Activated naive CD8-positive, alpha-beta T cell (primary cell): ENCODE measurements at regions not wholly inside any gene's neighbourhood (a gene's known extent, or its start where the extent isn't known, plus 50 kb on each side); places are given as distances from the start of the nearest gene placed in this dataset.
"Not testable (repeated sequence)": the region's sequence is repeated elsewhere in the genome, so short reads cannot be mapped to it uniquely, and the experiment has no call there.

Source experiments
- H3K27ac Mint-ChIP-seq: one replicate; pipeline ENCODE4 v1.8.0; 2021; ENCODE audit warnings: mixed read lengths
- H3K27me3 Mint-ChIP-seq: one replicate; pipeline ENCODE4 v1.8.0; 2021; ENCODE audit warnings: mixed read lengths
- H3K36me3 Mint-ChIP-seq: one replicate; pipeline ENCODE4 v1.8.0; 2021; ENCODE audit warnings: mixed read lengths
- H3K4me1 Mint-ChIP-seq: one replicate; pipeline ENCODE4 v1.8.0; 2021; ENCODE audit warnings: low read depth, mixed read lengths
- H3K4me3 Mint-ChIP-seq: one replicate; pipeline ENCODE4 v1.8.0; 2021; ENCODE audit warnings: mild to moderate bottlenecking, mixed read lengths
- H3K9me3 Mint-ChIP-seq: one replicate; pipeline ENCODE4 v1.8.0; 2021; ENCODE audit warnings: low read depth, mixed read lengths

DNA sequence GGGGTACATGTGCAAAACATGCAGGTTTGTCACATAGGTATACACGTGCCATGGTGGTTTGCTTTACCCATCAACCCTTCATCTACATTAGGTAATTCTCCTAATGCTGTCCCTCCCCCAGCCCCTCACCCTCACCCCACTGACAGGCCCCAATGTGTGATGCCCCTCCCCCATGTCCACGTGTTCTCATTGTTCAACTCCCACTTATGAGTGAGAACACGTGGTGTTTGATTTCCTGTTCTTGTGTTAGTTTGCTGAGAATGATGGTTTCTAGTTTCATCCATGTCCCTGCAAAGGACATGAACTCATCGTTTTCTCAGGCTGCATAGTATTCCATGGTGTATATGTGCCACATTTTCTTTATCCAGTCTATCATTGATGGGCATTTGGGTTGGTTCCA is 232.9 kb upstream of the RASGRP1 start:
- not testable (repeated sequence) for H3K4me1 Mint-ChIP-seq, H3K4me3 Mint-ChIP-seq, H3K27ac Mint-ChIP-seq, H3K9me3 Mint-ChIP-seq, H3K36me3 Mint-ChIP-seq
- H3K27me3 Mint-ChIP-seq, result peaks cover 23% of the 10 kb centered on the region

DNA sequence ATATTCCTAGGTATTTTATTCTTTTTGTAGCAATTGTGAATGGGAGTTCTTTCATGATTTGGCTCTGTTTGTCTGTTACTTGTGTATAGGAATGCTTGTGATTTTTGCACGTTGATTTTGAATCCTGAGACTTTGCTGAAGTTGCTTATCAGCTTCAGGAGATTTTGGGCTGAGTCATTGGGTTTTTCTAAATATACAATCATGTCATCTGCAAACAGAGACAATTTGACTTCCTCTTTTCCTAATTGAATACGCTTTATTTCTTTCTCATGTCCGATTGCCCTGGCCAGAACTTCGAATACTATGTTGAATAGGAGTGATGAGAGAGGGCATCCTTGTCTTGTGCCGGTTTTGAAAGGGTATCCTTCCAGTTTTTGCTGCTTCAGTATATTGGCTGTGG is 234.6 kb upstream of the RASGRP1 start:
- not testable (repeated sequence) for H3K9me3 Mint-ChIP-seq, H3K36me3 Mint-ChIP-seq, H3K4me3 Mint-ChIP-seq, H3K27ac Mint-ChIP-seq, H3K4me1 Mint-ChIP-seq
- H3K27me3 Mint-ChIP-seq, result peaks cover 23% of the 10 kb centered on the region

DNA sequence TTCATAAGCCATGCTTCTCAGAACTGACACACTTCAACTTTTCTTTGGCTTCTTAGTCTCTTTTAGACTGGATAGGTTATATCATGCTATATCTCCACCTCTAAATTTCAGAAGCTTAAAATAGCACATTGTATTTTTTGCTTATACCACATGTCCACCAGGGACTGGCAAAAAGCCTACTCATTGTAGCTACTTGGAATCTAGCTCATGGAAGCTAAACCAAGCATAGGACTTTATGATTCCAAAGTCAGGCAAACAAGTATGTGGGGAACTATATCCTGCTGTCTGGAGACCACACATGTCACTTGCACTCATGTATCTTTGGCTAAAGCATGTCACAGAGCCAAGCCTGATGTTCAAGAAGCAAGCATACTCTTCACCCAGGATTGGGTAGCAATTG is 245.0 kb upstream of the RASGRP1 start:
- peaks cover 7% of the 10 kb centered on the region for H3K27me3 Mint-ChIP-seq
- no peak overlapping the region for H3K27ac Mint-ChIP-seq
- H3K4me3 Mint-ChIP-seq, result no peak overlapping the region
- no peaks in the 10 kb centered on the region for H3K36me3 Mint-ChIP-seq
- no peaks in the 10 kb centered on the region for H3K4me1 Mint-ChIP-seq
- H3K9me3 Mint-ChIP-seq, result no peaks in the 10 kb centered on the region

DNA sequence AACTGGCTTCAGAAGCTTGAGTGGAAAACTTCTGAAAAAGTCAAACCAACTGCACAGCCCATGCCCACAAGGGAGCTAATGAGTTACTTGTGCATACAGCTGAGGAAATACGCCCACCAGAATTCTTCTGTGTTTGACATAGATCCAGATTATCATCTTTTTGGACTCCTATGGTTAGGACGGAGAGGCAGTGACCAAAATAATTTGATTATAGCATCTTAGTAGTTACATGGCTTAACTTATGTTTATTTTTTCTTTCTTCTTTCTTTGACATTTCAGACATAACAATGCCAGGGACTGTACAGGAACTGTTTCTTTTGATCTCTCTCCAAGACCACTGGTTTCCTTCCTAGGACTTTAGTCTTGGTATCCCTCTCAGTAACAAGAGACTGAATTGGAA is 246.1 kb upstream of the RASGRP1 start:
- peaks cover 7% of the 10 kb centered on the region for H3K27me3 Mint-ChIP-seq
- no peaks in the 10 kb centered on the region for H3K9me3 Mint-ChIP-seq
- no peaks in the 10 kb centered on the region for H3K36me3 Mint-ChIP-seq
- H3K4me3 Mint-ChIP-seq, result no peak overlapping the region
- H3K27ac Mint-ChIP-seq, result no peak overlapping the region
- no peaks in the 10 kb centered on the region for H3K4me1 Mint-ChIP-seq

DNA sequence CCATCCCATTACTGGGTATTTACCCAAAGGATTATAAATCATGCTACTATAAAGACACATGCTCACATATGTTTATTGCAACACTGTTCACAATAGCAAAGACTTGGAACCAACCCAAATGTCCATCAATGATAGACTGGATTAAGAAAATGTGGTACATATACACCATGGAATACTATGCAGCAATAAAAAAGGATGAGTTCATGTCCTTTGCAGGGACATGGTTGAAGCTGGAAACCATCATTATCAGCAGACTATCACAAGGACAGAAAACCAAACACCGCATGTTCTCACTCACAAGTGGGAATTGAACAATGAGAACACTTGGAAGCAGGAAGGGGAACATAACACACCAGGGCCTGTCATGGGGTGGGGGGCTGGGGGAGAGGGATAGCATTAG is 249.6 kb upstream of the RASGRP1 start:
- H3K27ac Mint-ChIP-seq, H3K4me3 Mint-ChIP-seq, H3K9me3 Mint-ChIP-seq, H3K36me3 Mint-ChIP-seq, H3K27me3 Mint-ChIP-seq, H3K4me1 Mint-ChIP-seq: not testable (repeated sequence)

DNA sequence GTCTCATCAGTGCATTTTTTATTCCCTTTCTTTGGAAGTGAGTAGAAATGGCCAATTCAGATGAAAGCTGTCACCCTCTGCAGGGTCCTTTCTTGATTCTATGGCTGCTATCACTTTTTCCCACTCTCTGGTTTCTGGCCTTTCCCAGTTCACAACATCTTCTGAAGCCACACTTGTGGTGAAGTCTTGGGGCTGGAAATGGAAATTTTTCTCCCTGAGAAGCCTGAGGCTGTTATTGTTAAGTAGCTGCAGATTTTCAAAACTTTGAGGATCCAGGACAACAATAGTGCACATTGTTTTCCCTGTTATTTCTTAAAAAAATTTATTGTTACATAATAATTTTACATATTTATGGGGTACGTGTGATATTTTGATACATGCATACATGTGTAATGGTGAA is 250.3 kb upstream of the RASGRP1 start:
- Mint-ChIP-seq H3K4me3 (no peak overlapping the region), H3K27me3 (peaks cover 8% of the 10 kb centered on the region), H3K36me3 (no peaks in the 10 kb centered on the region), H3K4me1 (peaks cover 5% of the 10 kb centered on the region), H3K27ac (no peak overlapping the region), H3K9me3 (no peaks in the 10 kb centered on the region)

DNA sequence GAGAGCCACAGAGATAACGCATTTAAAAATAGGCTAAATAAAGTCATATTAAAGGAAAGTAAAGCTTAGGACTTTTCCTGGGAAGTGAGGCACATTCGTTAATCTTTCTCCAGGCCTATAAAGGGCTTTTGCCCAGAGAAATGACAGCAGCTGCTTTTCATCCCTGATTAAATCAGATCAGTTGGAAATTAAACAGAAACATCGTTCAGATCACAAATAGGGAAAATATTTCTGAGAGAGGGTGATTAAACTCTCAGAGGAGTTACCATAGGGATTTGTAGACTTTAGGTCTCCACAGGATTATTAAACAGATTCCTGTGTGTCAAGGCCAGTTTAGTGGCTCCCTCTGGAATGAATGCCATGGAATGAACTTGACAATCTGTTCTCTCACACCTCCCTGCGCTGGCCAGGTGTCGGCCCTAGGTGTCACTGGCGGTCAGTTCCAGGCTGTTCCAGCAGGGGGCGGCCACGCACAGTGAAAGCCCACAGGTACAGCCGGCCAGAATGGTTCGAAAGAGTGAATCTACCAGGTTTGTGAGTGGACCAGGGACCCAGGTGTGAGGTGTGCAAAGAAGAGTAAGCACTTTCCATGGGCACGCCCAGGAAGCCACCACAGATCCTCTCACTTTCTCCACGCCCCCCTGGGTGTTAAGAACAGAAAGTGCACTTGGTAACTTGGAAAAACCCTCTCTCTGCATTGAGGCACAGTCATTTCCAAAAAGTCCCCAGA is 253.0 kb upstream of the RASGRP1 start:
- no peak overlapping the region for H3K27ac Mint-ChIP-seq
- H3K4me3 Mint-ChIP-seq, result no peak overlapping the region
- H3K9me3 Mint-ChIP-seq, result no peaks in the 10 kb centered on the region
- H3K27me3 Mint-ChIP-seq, result peaks cover 4% of the 10 kb centered on the region
- no peaks in the 10 kb centered on the region for H3K36me3 Mint-ChIP-seq
- peaks cover 5% of the 10 kb centered on the region for H3K4me1 Mint-ChIP-seq

DNA sequence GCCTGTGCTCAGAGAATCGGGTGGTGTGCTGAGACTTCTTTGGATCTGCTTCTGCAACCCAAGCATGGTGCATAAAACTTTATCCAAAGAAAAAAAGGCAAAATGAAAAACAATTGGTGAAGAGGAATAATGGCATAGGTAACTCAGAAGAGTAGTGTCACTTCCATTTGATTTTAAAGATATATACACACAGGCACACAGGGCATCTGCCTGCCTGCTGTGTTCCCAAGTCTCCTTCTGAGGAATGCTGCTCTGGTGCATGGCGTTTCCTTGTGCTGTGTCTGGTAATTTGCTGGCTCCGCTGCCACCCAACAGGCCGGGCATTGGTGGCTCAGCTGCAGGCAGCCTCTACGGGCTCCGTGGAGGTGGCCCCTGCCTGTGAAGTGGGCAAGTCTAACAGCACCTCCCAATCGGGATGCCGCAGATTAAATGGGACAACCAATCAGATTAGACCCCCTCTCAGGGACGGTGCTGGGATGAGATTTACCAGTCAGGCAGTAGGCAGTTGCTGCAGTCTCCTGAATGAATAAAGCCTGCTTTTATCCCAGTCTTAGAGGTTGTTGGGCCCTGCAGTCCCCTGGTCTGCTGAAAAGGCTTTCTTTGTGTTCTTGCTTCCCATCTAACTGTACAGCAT is 253.7 kb upstream of the RASGRP1 start:
- peaks cover 3% of the 10 kb centered on the region for H3K27me3 Mint-ChIP-seq
- no peaks in the 10 kb centered on the region for H3K9me3 Mint-ChIP-seq
- H3K4me3 Mint-ChIP-seq, result no peak overlapping the region
- H3K36me3 Mint-ChIP-seq, result no peaks in the 10 kb centered on the region
- H3K27ac Mint-ChIP-seq, result no peak overlapping the region
- H3K4me1 Mint-ChIP-seq, result peaks cover 5% of the 10 kb centered on the region

DNA sequence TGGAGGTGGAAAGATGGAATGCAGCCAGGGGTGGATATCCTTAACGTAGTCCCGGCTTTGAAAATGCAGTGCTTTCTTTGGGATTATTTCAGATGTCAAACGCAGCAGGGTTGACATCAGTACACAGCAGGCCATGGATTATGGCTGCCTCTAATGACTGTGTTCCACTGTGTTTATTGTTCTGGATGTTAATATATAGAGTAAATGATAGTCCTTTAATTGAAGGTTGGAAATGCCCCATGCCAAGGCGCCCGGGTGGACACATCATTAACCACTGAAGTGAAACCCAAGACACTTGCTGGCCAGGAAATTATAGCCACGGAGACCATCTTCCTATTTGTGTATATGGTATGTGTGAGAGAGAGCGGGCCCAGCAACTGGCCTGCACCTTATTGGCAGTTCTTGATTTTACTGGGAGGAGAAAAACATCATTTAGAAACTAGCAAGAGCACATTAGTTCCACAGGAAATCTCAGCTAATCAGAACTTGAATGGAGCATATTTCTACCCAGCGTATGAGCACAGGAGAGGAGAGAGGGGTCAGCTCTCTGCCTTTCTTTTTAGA is 254.9 kb upstream of the RASGRP1 start:
- Mint-ChIP-seq H3K4me3 (no peak overlapping the region), H3K9me3 (no peaks in the 10 kb centered on the region), H3K36me3 (no peaks in the 10 kb centered on the region), H3K4me1 (peaks cover 5% of the 10 kb centered on the region), H3K27me3 (peaks cover 3% of the 10 kb centered on the region), H3K27ac (no peak overlapping the region)

DNA sequence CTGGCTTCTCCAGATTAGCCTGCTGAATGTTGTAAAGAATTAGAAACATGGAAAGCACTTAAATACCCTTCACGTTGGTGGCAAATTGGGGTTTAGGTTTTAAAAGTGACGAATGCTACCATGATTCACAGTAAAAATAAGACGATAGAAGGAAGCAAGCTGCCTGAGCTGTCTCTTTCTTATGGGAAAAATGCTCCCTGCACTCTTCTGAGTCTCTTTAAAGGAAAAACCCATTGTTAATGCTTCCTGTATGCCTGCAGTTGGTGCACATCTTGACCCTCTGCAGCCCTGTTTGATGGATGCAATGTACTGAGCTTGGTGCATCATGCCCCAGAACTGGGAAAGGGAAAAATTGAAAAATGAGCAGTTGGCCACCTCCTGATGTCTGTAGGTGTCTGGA is 258.6 kb upstream of the RASGRP1 start:
- Mint-ChIP-seq H3K27me3 (no peaks in the 10 kb centered on the region), H3K36me3 (no peaks in the 10 kb centered on the region), H3K4me3 (no peak overlapping the region), H3K9me3 (no peaks in the 10 kb centered on the region), H3K4me1 (no peaks in the 10 kb centered on the region), H3K27ac (no peak overlapping the region)

DNA sequence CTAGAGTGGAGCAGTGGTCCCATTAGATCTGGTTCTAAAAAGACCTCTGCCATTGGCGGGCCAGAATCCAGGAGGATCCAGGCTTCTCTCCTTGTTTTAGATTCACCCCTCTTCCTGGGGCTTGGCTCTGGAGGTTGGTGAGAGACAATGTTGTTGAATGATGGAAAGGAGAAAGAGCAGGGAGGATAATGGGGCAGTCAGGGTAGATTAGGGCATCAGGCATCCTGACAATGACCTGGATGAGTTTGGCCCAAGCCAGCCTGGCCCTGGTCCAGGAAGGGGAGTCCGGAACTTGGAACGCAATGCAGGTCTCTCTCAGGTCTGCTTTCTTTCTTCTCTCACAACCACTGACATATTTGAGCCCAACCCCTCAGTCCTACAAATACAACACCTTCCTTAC is 260.1 kb upstream of the RASGRP1 start:
- Mint-ChIP-seq H3K36me3 (no peaks in the 10 kb centered on the region), H3K27ac (no peak overlapping the region), H3K27me3 (peaks cover 5% of the 10 kb centered on the region), H3K9me3 (no peaks in the 10 kb centered on the region), H3K4me3 (no peak overlapping the region), H3K4me1 (no peaks in the 10 kb centered on the region)

DNA sequence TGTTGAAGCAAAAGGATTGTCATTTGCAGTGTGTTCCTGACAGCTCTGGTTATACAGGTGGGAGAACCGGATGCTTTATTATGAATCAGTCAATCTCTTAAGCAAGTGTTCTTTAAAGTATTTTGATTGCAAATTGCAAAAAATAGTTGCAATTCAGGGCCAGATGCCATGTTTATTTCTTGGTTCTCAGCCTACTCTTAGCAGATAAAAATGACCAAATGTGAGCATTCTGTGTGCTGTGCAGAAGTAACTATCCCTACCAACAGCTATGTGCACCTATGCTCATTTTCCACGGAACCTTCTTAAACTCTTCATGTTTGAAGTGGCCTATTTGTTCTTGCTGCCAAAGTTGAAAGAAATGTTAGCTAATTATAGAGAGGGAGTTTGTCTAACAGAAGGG is 262.3 kb upstream of the RASGRP1 start:
- Mint-ChIP-seq H3K4me1 (no peaks in the 10 kb centered on the region), H3K27me3 (peaks cover 6% of the 10 kb centered on the region), H3K36me3 (no peaks in the 10 kb centered on the region), H3K27ac (no peak overlapping the region), H3K9me3 (no peaks in the 10 kb centered on the region), H3K4me3 (no peak overlapping the region)

DNA sequence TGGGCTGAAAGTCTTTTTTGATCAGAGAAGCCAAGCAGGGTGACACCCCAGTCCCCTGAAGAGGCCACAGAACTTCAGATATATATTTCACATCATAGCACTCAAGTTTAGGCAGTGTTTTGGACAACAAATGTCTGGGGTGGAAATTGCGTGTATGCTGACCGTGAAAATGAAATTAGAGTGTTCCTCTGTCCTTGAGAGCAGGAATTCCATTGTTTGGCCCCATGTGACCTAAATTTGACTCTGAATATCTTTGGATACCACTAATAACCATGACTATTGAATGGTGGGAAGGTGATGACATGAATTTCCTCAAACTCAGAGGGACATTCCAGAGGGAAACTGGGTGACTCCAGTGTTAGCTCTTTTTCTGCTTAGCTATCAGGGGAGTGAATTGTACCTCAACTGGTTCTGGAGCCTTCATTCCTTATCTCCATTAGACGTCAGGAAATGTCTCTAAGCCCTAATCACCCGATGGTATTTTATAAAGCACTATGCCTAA is 263.5 kb upstream of the RASGRP1 start:
- no peaks in the 10 kb centered on the region for H3K9me3 Mint-ChIP-seq
- H3K27me3 Mint-ChIP-seq, result peaks cover 6% of the 10 kb centered on the region
- no peak overlapping the region for H3K4me3 Mint-ChIP-seq
- no peaks in the 10 kb centered on the region for H3K36me3 Mint-ChIP-seq
- no peak overlapping the region for H3K27ac Mint-ChIP-seq
- no peaks in the 10 kb centered on the region for H3K4me1 Mint-ChIP-seq

DNA sequence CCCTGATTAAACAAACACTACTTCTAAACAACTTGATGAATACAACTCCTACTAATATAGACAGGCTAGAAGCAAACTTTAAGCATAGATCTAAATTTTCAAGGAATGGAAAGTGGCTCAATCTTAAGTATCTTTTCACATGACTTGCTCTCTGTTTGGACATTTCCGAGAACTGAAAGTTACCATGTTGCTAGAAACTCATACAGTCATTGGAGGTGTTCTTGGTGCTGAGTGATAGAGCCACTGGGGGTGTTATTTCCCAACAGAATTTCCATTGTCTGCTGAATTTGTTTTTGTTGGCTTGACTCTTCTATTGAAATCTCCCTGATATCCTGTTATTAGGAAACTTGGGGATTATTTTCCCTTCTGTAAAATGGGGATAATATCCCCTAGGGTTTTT is 264.5 kb upstream of the RASGRP1 start:
- Mint-ChIP-seq H3K36me3 (no peaks in the 10 kb centered on the region), H3K27me3 (peaks cover 7% of the 10 kb centered on the region), H3K9me3 (no peaks in the 10 kb centered on the region), H3K4me1 (no peaks in the 10 kb centered on the region), H3K27ac (no peak overlapping the region), H3K4me3 (no peak overlapping the region)

DNA sequence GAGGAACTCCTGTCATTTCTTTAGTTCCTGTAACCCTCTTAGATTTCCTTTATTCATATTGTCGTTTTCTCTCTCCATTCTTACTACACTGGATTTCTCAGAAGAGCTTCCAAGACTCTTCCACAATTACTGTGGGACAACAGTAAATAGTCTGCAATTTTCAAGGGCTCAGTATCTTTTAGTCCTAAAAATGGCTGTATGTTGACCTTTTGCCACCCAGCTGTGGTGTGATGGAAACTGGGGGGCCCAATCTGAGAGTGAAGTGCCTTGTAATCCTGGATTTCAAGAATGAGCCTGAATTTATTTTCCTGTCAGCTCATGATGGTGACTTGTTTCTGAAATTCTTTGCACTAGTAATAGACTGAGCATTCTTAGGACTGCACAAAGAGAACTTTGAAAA is 277.6 kb upstream of the RASGRP1 start:
- H3K4me3 Mint-ChIP-seq, result no peak overlapping the region
- no peaks in the 10 kb centered on the region for H3K4me1 Mint-ChIP-seq
- no peaks in the 10 kb centered on the region for H3K9me3 Mint-ChIP-seq
- H3K27ac Mint-ChIP-seq, result no peak overlapping the region
- peaks cover 5% of the 10 kb centered on the region for H3K27me3 Mint-ChIP-seq
- H3K36me3 Mint-ChIP-seq, result no peaks in the 10 kb centered on the region

DNA sequence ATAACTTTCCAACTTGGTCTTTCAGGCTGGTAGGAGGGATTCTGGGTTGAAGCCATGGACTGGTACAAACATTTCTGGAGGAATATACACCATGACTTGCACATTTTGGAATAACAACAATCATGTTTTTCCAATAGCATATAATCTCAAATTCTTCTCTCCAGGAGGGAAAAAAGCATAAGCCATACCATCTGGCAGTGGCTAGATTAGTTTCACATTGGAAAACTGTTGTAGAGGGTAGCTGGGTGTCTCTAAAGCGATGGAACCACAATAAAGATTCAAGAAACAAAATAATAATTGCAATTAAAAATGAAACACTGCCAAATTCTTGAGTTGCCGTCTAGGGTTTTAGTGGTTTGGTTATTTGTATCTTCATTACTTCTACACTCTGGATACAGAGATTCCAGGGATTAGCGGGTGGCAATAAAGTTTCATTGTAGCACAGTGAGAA is 278.5 kb upstream of the RASGRP1 start:
- Mint-ChIP-seq H3K4me1 (no peaks in the 10 kb centered on the region), H3K9me3 (no peaks in the 10 kb centered on the region), H3K4me3 (no peak overlapping the region), H3K27me3 (peaks cover 5% of the 10 kb centered on the region), H3K27ac (no peak overlapping the region), H3K36me3 (no peaks in the 10 kb centered on the region)
